K562 (cell line): ENCODE measurements at regions not wholly inside any gene's neighbourhood (a gene's known extent, or its start where the extent isn't known, plus 50 kb on each side); places are given as distances from the start of the nearest gene placed in this dataset.

ENCODE experiments used
- ATAC-seq: fragments of 200-7000 bp; cut with Tn5 transposase; 3 replicates; pipeline ENCODE4 v1.9.1; 2020; ENCODE audit warnings: moderate library complexity
- BruUV-seq: library from RNA; stranded (reverse); fragments of 400-500 nt; replicated peaks from 2 replicates; lab custom pipeline; 2021; lab: Mats Ljungman, UMichigan
- CTCF ChIA-PET: fragments of 300-600 bp; formaldehyde crosslinking; extraction: SDS; loops from one replicate; lab custom pipeline; 2021; ENCODE audit warnings: low intra/inter-chr PET ratio; lab: Yijun Ruan, JAX
- POLR2A ChIA-PET: fragments of 300-600, 350-650 bp; sonication (Branson Sonifier 250); formaldehyde crosslinking; extraction: SDS; loops from one replicate; lab custom pipeline; 2021; ENCODE audit warnings: antibody characterized with exemption, inconsistent platforms; lab: Yijun Ruan, JAX
- DNase-seq, 4 experiments: peaks; one replicate each; pipeline versions ENCODE4 v3.0.0 to v3.0.0-alpha.2; 2011 to 2018; ENCODE audit warnings: low spot score in 3 of 4, mixed read lengths in 3 of 4; ENCODE audit errors: extremely low read depth in 1 of 4
- FAIRE-seq: peaks from 2 replicates; lab custom pipeline; 2011; peaks lifted over from hg19 to GRCh38; lab: Jason Lieb, UNC
- H2AFZ ChIP-seq: 2 replicates; pipeline ENCODE4 v1.6.0; 2011; ENCODE audit warnings: low read depth, low read length, control low read depth, inconsistent platforms
- H3K27ac ChIP-seq: fragments of 200-600 bp; 3 replicates; pipeline ENCODE4 v1.8.0; 2011; ENCODE audit warnings: low read depth, mild to moderate bottlenecking, control low read depth, inconsistent platforms, low read length, moderate library complexity, mixed read lengths; ENCODE audit errors: extremely low read depth
- H3K27me3 ChIP-seq, 2 experiments: fragments of 300-600 bp in 1 of 2; 2 replicates in 1 of 2; 3 replicates in 1 of 2; pipeline versions ENCODE4 v1.6.0 to v1.8.0; 2011; ENCODE audit warnings: inconsistent platforms in 2 of 2, low read length in 2 of 2, mild to moderate bottlenecking in 1 of 2, mixed read lengths in 1 of 2, moderate library complexity in 1 of 2; ENCODE audit not compliant: control insufficient read depth in 2 of 2, insufficient read depth in 2 of 2
- H3K36me3 ChIP-seq: fragments of 300-600 bp; 3 replicates; pipeline ENCODE4 v1.8.0; 2011; ENCODE audit warnings: mild to moderate bottlenecking, low read length, inconsistent platforms; ENCODE audit not compliant: control insufficient read depth, insufficient read depth
- H3K4me1 ChIP-seq, 2 experiments: fragments of 200-600 bp in 1 of 2; replicated peaks in 1 of 2; 2 replicates in 1 of 2; 3 replicates in 1 of 2; pipeline versions ENCODE4 v1.5.1 to v1.8.0; 2011; ENCODE audit warnings: inconsistent platforms in 2 of 2, low read length in 2 of 2, mild to moderate bottlenecking in 1 of 2, mixed read lengths in 1 of 2, moderate library complexity in 1 of 2; ENCODE audit not compliant: control insufficient read depth in 2 of 2, insufficient read depth in 2 of 2
- H3K4me2 ChIP-seq: 2 replicates; pipeline ENCODE4 v1.6.1; 2011; ENCODE audit warnings: low read length, control low read depth, inconsistent platforms, mixed read lengths; ENCODE audit not compliant: insufficient read depth
- H3K4me3 ChIP-seq: fragments of 200-600 bp; sonication (generic), shearing (Covaris generic); 2 replicates; pipeline ENCODE4 v1.5.1; 2016; ENCODE audit warnings: control low read depth, inconsistent platforms
- H3K79me2 ChIP-seq: fragments of 200-600 bp; 3 replicates; pipeline ENCODE4 v1.8.0; 2011; ENCODE audit warnings: low read length, inconsistent platforms; ENCODE audit not compliant: control insufficient read depth, insufficient read depth
- H3K9ac ChIP-seq, 2 experiments: 2 replicates each; pipeline versions ENCODE4 v1.6.0 to v1.6.1; 2011; ENCODE audit warnings: low read depth in 2 of 2, low read length in 2 of 2, control low read depth in 1 of 2, inconsistent platforms in 1 of 2, mild to moderate bottlenecking in 1 of 2, mixed read lengths in 1 of 2; ENCODE audit not compliant: insufficient read depth in 1 of 2
- H3K9me1 ChIP-seq: one replicate; pipeline ENCODE4 v1.6.0; 2011; ENCODE audit warnings: inconsistent platforms, mild to moderate bottlenecking, low read length, moderate library complexity; ENCODE audit not compliant: control insufficient read depth, insufficient read depth
- H3K9me3 ChIP-seq: replicated peaks from 2 replicates; pipeline ENCODE4 v1.5.1; 2011; ENCODE audit warnings: low read depth, low read length, inconsistent platforms; ENCODE audit not compliant: control insufficient read depth, insufficient read depth
- H4K20me1 ChIP-seq: replicated peaks from 2 replicates; pipeline ENCODE4 v1.6.1; 2011; ENCODE audit warnings: low read length, inconsistent platforms, mixed read lengths; ENCODE audit not compliant: control insufficient read depth, insufficient read depth
- ARID3A ChIP-seq: IDR thresholded peaks from 2 replicates; pipeline ENCODE4 v1.6.1; 2012; ENCODE audit warnings: low read depth, low read length, improper control_type of control experiment, borderline replicate concordance
- DDX20 ChIP-seq: fragments of 450-650 bp; IDR thresholded peaks from 2 replicates; pipeline ENCODE4 v1.6.1; 2016; ENCODE audit warnings: missing genetic modification characterization, low read depth, mild to moderate bottlenecking, missing compliant biosample characterization, moderate library complexity
- EWSR1 ChIP-seq: fragments of 450-650 bp; IDR thresholded peaks from 2 replicates; pipeline ENCODE4 v1.6.1; 2018; ENCODE audit warnings: borderline replicate concordance, mild to moderate bottlenecking, low read depth, moderate library complexity; ENCODE audit not compliant: partially characterized antibody
- KDM2B ChIP-seq: fragments of 250-450 bp; sonication (Bioruptor Pico); IDR thresholded peaks from 2 replicates; pipeline ENCODE4 v1.8.0; 2021; ENCODE audit warnings: mild to moderate bottlenecking, moderate library complexity
- KLF16 ChIP-seq: IDR thresholded peaks from 2 replicates; pipeline ENCODE4 v1.6.1; 2016; ENCODE audit warnings: antibody characterized with exemption
- SRSF9 ChIP-seq: fragments of 200-400 bp; formaldehyde crosslinking; IDR thresholded peaks from 2 replicates; pipeline ENCODE4 v1.6.1; 2017; ENCODE audit warnings: low read depth, low read length, borderline replicate concordance
- TAF7 ChIP-seq: fragments of 450-650 bp; IDR thresholded peaks from 2 replicates; pipeline ENCODE4 v1.6.1; 2016; ENCODE audit warnings: missing genetic modification characterization, missing compliant biosample characterization
- XRCC4 ChIP-seq: IDR thresholded peaks from one replicate; pipeline ENCODE4 v1.6.1; 2011; ENCODE audit not compliant: insufficient read depth, insufficient read length; ENCODE audit errors: extremely low read depth
- ZC3H11A ChIP-seq: IDR thresholded peaks from 2 replicates; pipeline ENCODE4 v1.6.1; 2012; ENCODE audit warnings: low read depth, low read length, improper control_type of control experiment
- ZNF253 ChIP-seq: fragments of 250-450 bp; sonication (Bioruptor Pico); conservative IDR thresholded peaks from 2 replicates; pipeline ENCODE4 v1.6.1; 2021; ENCODE audit warnings: mild to moderate bottlenecking
- ZNF75A ChIP-seq: fragments of 450-650 bp; formaldehyde crosslinking; IDR thresholded peaks from 2 replicates; pipeline ENCODE4 v1.4.0; 2020; ENCODE audit warnings: mild to moderate bottlenecking
- WGBS: fragments of 100-300 bp; shearing (Covaris generic); methylation state at CpG from one replicate; pipeline ENCODE4 v1.1.6; 2016; ENCODE audit warnings: low coverage, mixed read lengths; ENCODE audit not compliant: insufficient coverage; ENCODE audit errors: missing lambda C conversion rate; 5-methylcytosine and 5-hydroxymethylcytosine counted together
- in situ Hi-C: fragments of 300-500 bp; cut with MboI; formaldehyde crosslinking; loops from 4 replicates; pipeline ENCODE4 v1.15.0; 2018; ENCODE audit warnings: inconsistent platforms, mixed read lengths
- intact Hi-C: fragments of 100-400 bp; cut with micrococcal nuclease; formaldehyde crosslinking; loops from 2 replicates; pipeline ENCODE4 v1.14.2; 2022
- TF ChIP-seq, protein P1 (sequence below): sonication (generic); formaldehyde crosslinking; IDR thresholded peaks from 2 replicates; pipeline ENCODE4 v1.8.0; 2022; ENCODE audit warnings: missing genetic modification reagents, mild to moderate bottlenecking, borderline replicate concordance

DNA sequence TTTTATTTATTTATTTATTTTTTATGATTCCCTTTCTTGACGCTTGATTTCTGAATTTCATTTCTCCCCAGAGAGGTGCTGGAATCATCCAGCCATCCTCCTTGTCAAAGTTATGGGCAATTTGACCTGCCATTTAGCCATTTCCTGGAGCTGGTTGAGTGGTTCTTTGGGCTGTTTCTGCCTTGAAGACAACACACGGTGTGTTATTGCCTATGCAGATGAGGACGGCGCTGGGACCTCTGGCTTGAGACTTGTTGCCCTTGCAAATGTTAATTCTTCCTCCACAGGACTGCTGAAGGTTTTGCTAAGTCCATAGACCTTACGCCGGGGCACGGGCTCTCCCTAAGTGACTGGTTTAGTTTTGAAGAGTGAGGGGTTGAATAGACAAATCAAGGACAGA is 147.9 kb upstream of the PLET1 start:
- Histone ChIP-seq H3K9me3 (no peaks in the 10 kb centered on the region), H2AFZ (no peak overlapping the region), H3K4me2 (no peak overlapping the region), H3K4me1 (no peaks in the 10 kb centered on the region), H3K4me3 (no peak overlapping the region), H3K27ac (no peak overlapping the region), H3K36me3 (no peaks in the 10 kb centered on the region), H3K9me1 (no peaks in the 10 kb centered on the region), H3K79me2 (no peaks in the 10 kb centered on the region), H3K27me3 (peaks cover 10 to 14% of the 10 kb centered on the region in 2 experiments; a peak in 4 of 5 replicates), H4K20me1 (no peaks in the 10 kb centered on the region; the same call in 1 of the 2 replicates), H3K9ac (no peak overlapping the region)
- ATAC-seq: no peak
- in situ Hi-C loops: no loop called here
- WGBS: 2% methylated on average over 7 of the region's 7 CpGs
- no peak for DNase-seq
- ChIA-PET POLR2A (interaction anchor here (1.0 kb wide), 1 partner anchor 12 kb away, joined by 4 read pairs; no protein-coding TSS in a partner anchor), CTCF (no interaction called here)
- BruUV-seq: no TSS peak
- intact Hi-C loops: no loop called here
- FAIRE-seq: no peak
- TF ChIP-seq XRCC4 (no peak), TAF7 (tag) (no peak), SRSF9 (no peak), ARID3A (no peak), ZC3H11A (no peak), EWSR1 (no peak), ZNF75A (CRISPR knock-in tag) (no peak), KDM2B (no peak), KLF16 (no peak), ZNF253 (CRISPR knock-in tag) (no peak), DDX20 (tag) (no peak)
- TF ChIP-seq, protein P1, sequence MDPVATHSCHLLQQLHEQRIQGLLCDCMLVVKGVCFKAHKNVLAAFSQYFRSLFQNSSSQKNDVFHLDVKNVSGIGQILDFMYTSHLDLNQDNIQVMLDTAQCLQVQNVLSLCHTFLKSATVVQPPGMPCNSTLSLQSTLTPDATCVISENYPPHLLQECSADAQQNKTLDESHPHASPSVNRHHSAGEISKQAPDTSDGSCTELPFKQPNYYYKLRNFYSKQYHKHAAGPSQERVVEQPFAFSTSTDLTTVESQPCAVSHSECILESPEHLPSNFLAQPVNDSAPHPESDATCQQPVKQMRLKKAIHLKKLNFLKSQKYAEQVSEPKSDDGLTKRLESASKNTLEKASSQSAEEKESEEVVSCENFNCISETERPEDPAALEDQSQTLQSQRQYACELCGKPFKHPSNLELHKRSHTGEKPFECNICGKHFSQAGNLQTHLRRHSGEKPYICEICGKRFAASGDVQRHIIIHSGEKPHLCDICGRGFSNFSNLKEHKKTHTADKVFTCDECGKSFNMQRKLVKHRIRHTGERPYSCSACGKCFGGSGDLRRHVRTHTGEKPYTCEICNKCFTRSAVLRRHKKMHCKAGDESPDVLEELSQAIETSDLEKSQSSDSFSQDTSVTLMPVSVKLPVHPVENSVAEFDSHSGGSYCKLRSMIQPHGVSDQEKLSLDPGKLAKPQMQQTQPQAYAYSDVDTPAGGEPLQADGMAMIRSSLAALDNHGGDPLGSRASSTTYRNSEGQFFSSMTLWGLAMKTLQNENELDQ: no peak
